NCI-H510A treated with DMSO at 0.1 percent for 48 hours (cell line): ENCODE measurements at regions not wholly inside any gene's neighbourhood (a gene's known extent, or its start where the extent isn't known, plus 50 kb on each side); places are given as distances from the start of the nearest gene placed in this dataset.

Experiments used
- DNase-seq: peaks from one replicate; lab custom pipeline; 2025; lab: John Stamatoyannopoulos, UW

GRCh38 chr1:239600588-239600987, 214.2 kb downstream of the CHRM3 start:
- DNase-seq, result no peak

- DNase-seq, result no peak
Observed at GRCh38 chr1:239601108-239601507, 214.7 kb downstream of the CHRM3 start.

GRCh38 chr1:239603530-239603929, 217.2 kb downstream of the CHRM3 start:
- no peak for DNase-seq

GRCh38 chr1:239606850-239607400, 220.6 kb downstream of the CHRM3 start:
- DNase-seq, result no peak

- DNase-seq, result no peak
Observed at GRCh38 chr1:239608469-239608868, 222.1 kb downstream of the CHRM3 start.

- DNase-seq, result no peak
Observed at GRCh38 chr1:239612379-239612778, 226.0 kb downstream of the CHRM3 start.

GRCh38 chr1:239616673-239617072, 230.3 kb downstream of the CHRM3 start:
- DNase-seq, result no peak

- no peak for DNase-seq
Observed at GRCh38 chr1:239617259-239617658, 230.9 kb downstream of the CHRM3 start.

GRCh38 chr1:239617731-239618130, 231.4 kb downstream of the CHRM3 start:
- no peak for DNase-seq

- no peak for DNase-seq
Observed at GRCh38 chr1:239619190-239619589, 232.8 kb downstream of the CHRM3 start.

- DNase-seq, result no peak
Observed at GRCh38 chr1:239630767-239631166, 244.4 kb downstream of the CHRM3 start.

- DNase-seq, result no peak
Observed at GRCh38 chr1:239633432-239633831, 247.1 kb downstream of the CHRM3 start.

GRCh38 chr1:239635276-239635675, 248.9 kb downstream of the CHRM3 start:
- no peak for DNase-seq

- DNase-seq, result no peak
Observed at GRCh38 chr1:239636347-239636746, 250.0 kb downstream of the CHRM3 start.

GRCh38 chr1:239644604-239645003, 258.2 kb downstream of the CHRM3 start:
- DNase-seq, result no peak

GRCh38 chr1:239647045-239647444, 260.7 kb downstream of the CHRM3 start:
- no peak for DNase-seq

- DNase-seq, result no peak
Observed at GRCh38 chr1:239647964-239648632, 261.7 kb downstream of the CHRM3 start.

- DNase-seq, result no peak
Observed at GRCh38 chr1:239655023-239655422, 268.7 kb downstream of the CHRM3 start.

GRCh38 chr1:239657291-239657690, 270.9 kb downstream of the CHRM3 start:
- DNase-seq, result no peak

- DNase-seq, result no peak
Observed at GRCh38 chr1:239662950-239663349, 276.6 kb downstream of the CHRM3 start.

GRCh38 chr1:239672256-239672655, 285.9 kb downstream of the CHRM3 start:
- no peak for DNase-seq

- DNase-seq, result no peak
Observed at GRCh38 chr1:239675735-239676134, 289.4 kb downstream of the CHRM3 start.

- DNase-seq, result no peak
Observed at GRCh38 chr1:239676522-239677273, 290.3 kb downstream of the CHRM3 start.
